Gastrocnemius medialis (tissue), 4 donors: ENCODE measurements at regions not wholly inside any gene's neighbourhood (a gene's known extent, or its start where the extent isn't known, plus 50 kb on each side); places are given as distances from the start of the nearest gene placed in this dataset.

Experiments
- POLR2A ChIP-seq, 2 donors: fragments of 450-650 bp; IDR thresholded peaks; one replicate each; pipeline ENCODE4 v1.6.1; 2017; ENCODE audit warnings: antibody characterized with exemption in 2 of 2, mild to moderate bottlenecking in 2 of 2, moderate library complexity in 2 of 2
- TF ChIP-seq, protein P1 (sequence below), 5 experiments: fragments of 450-650 bp in 3 of 5; fragments of 200-600 bp in 2 of 5; sonication (generic) in 2 of 5; IDR thresholded peaks in 4 of 5; conservative IDR thresholded peaks in 1 of 5; 1 replicate in 4 of 5; 2 replicates in 1 of 5; pipeline ENCODE4 v1.5.1; 2016 to 2019; ENCODE audit warnings: antibody characterized with exemption in 5 of 5, mild to moderate bottlenecking in 3 of 5, moderate library complexity in 3 of 5

- TF ChIP-seq POLR2A (IDR thresholded peaks at IDR 0.05) = no peak
- TF ChIP-seq, protein P1, sequence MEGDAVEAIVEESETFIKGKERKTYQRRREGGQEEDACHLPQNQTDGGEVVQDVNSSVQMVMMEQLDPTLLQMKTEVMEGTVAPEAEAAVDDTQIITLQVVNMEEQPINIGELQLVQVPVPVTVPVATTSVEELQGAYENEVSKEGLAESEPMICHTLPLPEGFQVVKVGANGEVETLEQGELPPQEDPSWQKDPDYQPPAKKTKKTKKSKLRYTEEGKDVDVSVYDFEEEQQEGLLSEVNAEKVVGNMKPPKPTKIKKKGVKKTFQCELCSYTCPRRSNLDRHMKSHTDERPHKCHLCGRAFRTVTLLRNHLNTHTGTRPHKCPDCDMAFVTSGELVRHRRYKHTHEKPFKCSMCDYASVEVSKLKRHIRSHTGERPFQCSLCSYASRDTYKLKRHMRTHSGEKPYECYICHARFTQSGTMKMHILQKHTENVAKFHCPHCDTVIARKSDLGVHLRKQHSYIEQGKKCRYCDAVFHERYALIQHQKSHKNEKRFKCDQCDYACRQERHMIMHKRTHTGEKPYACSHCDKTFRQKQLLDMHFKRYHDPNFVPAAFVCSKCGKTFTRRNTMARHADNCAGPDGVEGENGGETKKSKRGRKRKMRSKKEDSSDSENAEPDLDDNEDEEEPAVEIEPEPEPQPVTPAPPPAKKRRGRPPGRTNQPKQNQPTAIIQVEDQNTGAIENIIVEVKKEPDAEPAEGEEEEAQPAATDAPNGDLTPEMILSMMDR (IDR thresholded peaks at IDR 0.05 in 4 of 5, conservative IDR thresholded peaks at IDR 0.05 in 1 of 5) = no peak
Observed at GRCh38 chr3:150254309-150254708, 153.8 kb upstream of the TSC22D2 start.
